AG09319 (cell line): ENCODE measurements at regions not wholly inside any gene's neighbourhood (a gene's known extent, or its start where the extent isn't known, plus 50 kb on each side); places are given as distances from the start of the nearest gene placed in this dataset.
"Not testable (repeated sequence)": the region's sequence is repeated elsewhere in the genome, so short reads cannot be mapped to it uniquely, and the experiment has no call there.

Source experiments
- DNase-seq: peaks from one replicate; pipeline ENCODE4 v3.0.0-alpha.2; 2010; ENCODE audit warnings: low read depth; ENCODE audit errors: extremely low read depth
- CTCF ChIP-seq: IDR thresholded peaks from 2 replicates; pipeline ENCODE4 v1.5.1; 2011; ENCODE audit warnings: low read depth, mild to moderate bottlenecking, inconsistent platforms, low read length, moderate library complexity

GRCh38 chr17:52995881-52996280, 826.8 kb upstream of the KIF2B start:
- no peak for DNase-seq
- TF ChIP-seq CTCF, result no peak

GRCh38 chr17:52995147-52995546, 827.6 kb upstream of the KIF2B start:
- no peak for DNase-seq
- TF ChIP-seq CTCF, result no peak

- no peak for DNase-seq
- TF ChIP-seq CTCF, result no peak
Observed at GRCh38 chr17:52986056-52986662, 827.6 kb upstream of the CA10 start.

- TF ChIP-seq CTCF, result no peak
- no peak for DNase-seq
Observed at GRCh38 chr17:52982331-52982730, 823.8 kb upstream of the CA10 start.

- no peak for DNase-seq
- TF ChIP-seq CTCF, result no peak
Observed at GRCh38 chr17:52979921-52980320, 821.4 kb upstream of the CA10 start.

- no peak for TF ChIP-seq CTCF
- DNase-seq, result no peak
Observed at GRCh38 chr17:52965856-52966255, 807.3 kb upstream of the CA10 start.

- DNase-seq, result not testable (repeated sequence)
Observed at GRCh38 chr17:52961751-52962150, 803.2 kb upstream of the CA10 start.

GRCh38 chr17:52957411-52957810, 798.9 kb upstream of the CA10 start:
- TF ChIP-seq CTCF, result no peak
- DNase-seq, result no peak
